ENCODE measurements at regions not wholly inside any gene's neighbourhood (a gene's known extent, or its start where the extent isn't known, plus 50 kb on each side); places are given as distances from the start of the nearest gene placed in this dataset.

DNA sequence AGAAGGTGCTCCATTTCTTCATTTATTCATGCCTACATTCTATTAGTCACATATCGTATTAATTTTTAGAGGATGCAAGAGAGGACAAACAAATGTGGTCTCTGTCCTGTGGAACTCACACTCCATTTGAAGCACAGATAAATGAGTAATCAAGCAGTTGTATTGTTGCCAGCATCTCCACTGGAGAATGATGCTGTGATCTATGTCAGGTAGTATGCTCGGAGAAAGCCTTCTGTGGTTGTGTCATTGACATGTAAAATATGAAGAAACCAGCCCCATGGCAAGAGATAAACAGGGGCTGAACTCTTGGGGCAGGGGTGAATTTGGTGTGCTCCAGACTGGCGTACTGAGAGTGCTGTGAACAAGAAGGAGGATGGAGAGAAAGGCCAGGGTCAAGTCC, 101.2 kb downstream of the FASLG start:
- ChIA-PET RAD21 (ENCODE audit: low non-redundant PET in 1 of 2, low total read pairs in 2 of 2, uncharacterized antibody in 2 of 2, unreplicated experiment in 2 of 2) (no interaction called here), CTCF (no interaction called here), POLR2A (interaction anchor here (0.6 kb wide), 1 partner anchor 58 kb away, joined by 3 read pairs; no protein-coding TSS in a partner anchor)
- no peaks in the 10 kb centered on the region for H4K20me1 ChIP-seq (ENCODE audit: insufficient read depth)
- no peaks in the 10 kb centered on the region for H3K9me2 ChIP-seq (ENCODE audit: insufficient read depth)
- no peak overlapping the region for H2AFZ ChIP-seq (ENCODE audit: low read depth, low read length, poor library complexity, severe bottlenecking)
- H3K27me3 ChIP-seq (ENCODE audit: insufficient read depth, low read length), result no peaks in the 10 kb centered on the region
- H3K36me3 ChIP-seq (ENCODE audit: control insufficient read depth in 1 of 2, insufficient read depth in 2 of 2, low read length in 2 of 2), result no peaks in the 10 kb centered on the region
- H3K9me3 ChIP-seq (ENCODE audit: control insufficient read depth in 1 of 2, insufficient read depth in 1 of 2, low read depth in 1 of 2, low read length in 2 of 2), result no peaks in the 10 kb centered on the region
- no peak overlapping the region for H3K4me2 ChIP-seq (ENCODE audit: low read length)
- no peaks in the 10 kb centered on the region for H3K79me2 ChIP-seq (ENCODE audit: insufficient read depth, low read length)
- DNase-seq (ENCODE audit: low read depth, low spot score), result no peak
- no peak for ATAC-seq
- peaks cover 9 to 14% of the 10 kb centered on the region in 2 experiments for H3K4me1 ChIP-seq (ENCODE audit: control insufficient read depth in 1 of 2, insufficient read depth in 2 of 2, low read length in 2 of 2)
- no peak overlapping the region for H3K27ac ChIP-seq (ENCODE audit: low read depth, low read length)
- H3K4me3 ChIP-seq (replicated peaks in 1 of 2; ENCODE audit: low read depth in 1 of 2, low read length in 2 of 2), result no peak overlapping the region
- TF ChIP-seq TCF7L2 (IDR thresholded peaks at IDR 0.05; ENCODE audit: borderline replicate concordance, extremely low read depth, insufficient read depth, insufficient read length) (no peak), POLR2AphosphoS5 (IDR thresholded peaks at IDR 0.05; ENCODE audit: low read depth, low read length) (no peak), SRF (IDR thresholded peaks at IDR 0.05; ENCODE audit: low read depth) (no peak), EZH2phosphoT487 (IDR thresholded peaks at IDR 0.05; ENCODE audit: borderline replicate concordance) (no peak), CEBPB (IDR thresholded peaks at IDR 0.05; ENCODE audit: low read depth) (no peak), ELF1 (IDR thresholded peaks at IDR 0.05; ENCODE audit: borderline replicate concordance, low read depth) (no peak), CBX3 (IDR thresholded peaks at IDR 0.05; ENCODE audit: low read depth) (no peak), YY1 (IDR thresholded peaks at IDR 0.05; ENCODE audit: extremely low read depth, insufficient replicate concordance, low read depth, low read length) (no peak), POLR2A (IDR thresholded peaks at IDR 0.05; ENCODE audit: borderline replicate concordance, extremely low read depth, insufficient read depth, insufficient read length) (no peak), JUND (IDR thresholded peaks at IDR 0.05) (no peak), FOSL1 (IDR thresholded peaks at IDR 0.05; ENCODE audit: low read depth) (no peak), EZH2 (IDR thresholded peaks at IDR 0.05) (no peak), EGR1 (IDR thresholded peaks at IDR 0.05; ENCODE audit: low read depth) (no peak), ZFX (IDR thresholded peaks at IDR 0.05) (no peak)
- TF ChIP-seq, protein P1, sequence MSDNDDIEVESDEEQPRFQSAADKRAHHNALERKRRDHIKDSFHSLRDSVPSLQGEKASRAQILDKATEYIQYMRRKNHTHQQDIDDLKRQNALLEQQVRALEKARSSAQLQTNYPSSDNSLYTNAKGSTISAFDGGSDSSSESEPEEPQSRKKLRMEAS (IDR thresholded peaks at IDR 0.05), result no peak
- TF ChIP-seq, protein P2, sequence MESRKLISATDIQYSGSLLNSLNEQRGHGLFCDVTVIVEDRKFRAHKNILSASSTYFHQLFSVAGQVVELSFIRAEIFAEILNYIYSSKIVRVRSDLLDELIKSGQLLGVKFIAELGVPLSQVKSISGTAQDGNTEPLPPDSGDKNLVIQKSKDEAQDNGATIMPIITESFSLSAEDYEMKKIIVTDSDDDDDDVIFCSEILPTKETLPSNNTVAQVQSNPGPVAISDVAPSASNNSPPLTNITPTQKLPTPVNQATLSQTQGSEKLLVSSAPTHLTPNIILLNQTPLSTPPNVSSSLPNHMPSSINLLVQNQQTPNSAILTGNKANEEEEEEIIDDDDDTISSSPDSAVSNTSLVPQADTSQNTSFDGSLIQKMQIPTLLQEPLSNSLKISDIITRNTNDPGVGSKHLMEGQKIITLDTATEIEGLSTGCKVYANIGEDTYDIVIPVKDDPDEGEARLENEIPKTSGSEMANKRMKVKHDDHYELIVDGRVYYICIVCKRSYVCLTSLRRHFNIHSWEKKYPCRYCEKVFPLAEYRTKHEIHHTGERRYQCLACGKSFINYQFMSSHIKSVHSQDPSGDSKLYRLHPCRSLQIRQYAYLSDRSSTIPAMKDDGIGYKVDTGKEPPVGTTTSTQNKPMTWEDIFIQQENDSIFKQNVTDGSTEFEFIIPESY (IDR thresholded peaks at IDR 0.05; ENCODE audit: extremely low read depth, insufficient replicate concordance, low read length), result no peak
- intact Hi-C loops (cut with micrococcal nuclease), result no loop called here
- no TSS peak for BruUV-seq (replicated peaks)
- H3K9ac ChIP-seq (ENCODE audit: low read length), result no peak overlapping the region
